ENCODE measurements at regions not wholly inside any gene's neighbourhood (a gene's known extent, or its start where the extent isn't known, plus 50 kb on each side); places are given as distances from the start of the nearest gene placed in this dataset.

DNA sequence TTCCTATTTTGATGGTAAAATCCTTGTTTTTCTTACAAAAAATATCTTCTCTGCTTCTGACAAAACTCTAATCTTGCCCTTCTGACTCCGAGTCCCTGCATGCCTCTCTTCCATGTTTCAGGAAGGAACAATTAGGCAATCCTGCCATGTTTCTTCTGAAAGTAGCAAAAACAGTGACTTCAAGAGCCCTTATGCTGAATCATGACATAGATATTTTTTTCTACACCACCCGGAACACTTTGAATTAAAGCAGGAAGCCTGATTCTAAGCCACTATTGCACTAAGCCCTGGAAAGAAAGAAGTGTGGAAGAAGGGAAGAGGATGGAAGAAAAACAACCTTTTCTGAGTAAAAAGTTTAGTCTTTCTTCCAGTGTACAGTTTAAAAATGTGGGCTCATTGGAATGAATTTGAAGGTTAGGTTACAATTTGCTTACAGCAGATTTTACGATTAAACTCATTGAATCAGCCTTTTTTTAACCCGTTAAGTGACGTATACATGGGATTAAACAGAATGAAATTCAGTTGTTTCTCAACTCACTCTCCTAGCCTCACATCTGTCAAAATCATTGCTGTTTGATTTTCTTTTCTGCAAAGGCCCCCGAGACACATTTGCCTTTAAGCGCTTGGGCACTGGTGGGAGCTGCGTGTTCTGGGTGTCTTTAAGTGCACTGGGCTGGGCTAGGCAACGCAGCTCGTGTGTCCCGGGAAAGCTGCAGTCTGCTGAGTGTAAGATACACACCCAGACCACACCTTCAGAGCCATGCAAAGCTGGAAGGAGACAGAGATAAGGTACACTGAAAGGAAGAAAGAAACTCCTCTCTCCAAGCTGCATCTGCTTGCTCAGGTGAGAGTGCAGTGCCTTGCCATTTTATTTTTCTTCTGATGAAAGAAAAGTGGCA lies 159.4 kb upstream of the CITED2 start:
- ATAC-seq (no peak), DNase-seq (ENCODE audit: low spot score in 2 of 2) (no peak)
- peak overlapping the region; percentile 62 for H3K4me3 Mint-ChIP-seq
- H3K9me3 Mint-ChIP-seq, result no peaks in the 10 kb centered on the region
- peaks cover 58% of the 10 kb centered on the region for H3K4me1 Mint-ChIP-seq
- H3K27ac Mint-ChIP-seq, result peak overlapping the region; percentile 93
- H3K36me3 Mint-ChIP-seq, result no peaks in the 10 kb centered on the region

DNA sequence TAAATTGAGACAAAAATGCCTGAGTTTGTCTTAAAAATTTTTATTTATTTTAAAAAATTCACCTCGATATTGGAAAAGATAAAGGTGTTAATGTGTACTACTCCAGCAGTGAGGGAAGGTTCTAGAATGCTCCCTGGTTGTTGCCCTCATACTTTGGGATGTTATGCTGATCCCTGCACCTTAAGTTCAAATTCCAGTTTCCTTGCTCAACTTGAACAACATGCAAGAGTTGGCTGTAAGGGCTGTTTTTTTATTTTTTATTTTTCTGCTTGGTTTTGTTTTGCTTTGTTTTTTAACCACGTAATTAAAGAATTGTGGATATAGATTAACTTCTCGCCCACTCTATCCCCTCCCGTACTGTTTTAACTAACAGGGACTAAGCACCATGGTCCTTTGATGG lies 158.7 kb upstream of the CITED2 start:
- Mint-ChIP-seq H3K9me3 (no peaks in the 10 kb centered on the region), H3K4me3 (peak overlapping the region; percentile 62), H3K36me3 (no peaks in the 10 kb centered on the region), H3K4me1 (peaks cover 59% of the 10 kb centered on the region), H3K27ac (peak overlapping the region; percentile 93)
- DNase-seq (ENCODE audit: low spot score in 2 of 2) (no peak), ATAC-seq (no peak)

DNA sequence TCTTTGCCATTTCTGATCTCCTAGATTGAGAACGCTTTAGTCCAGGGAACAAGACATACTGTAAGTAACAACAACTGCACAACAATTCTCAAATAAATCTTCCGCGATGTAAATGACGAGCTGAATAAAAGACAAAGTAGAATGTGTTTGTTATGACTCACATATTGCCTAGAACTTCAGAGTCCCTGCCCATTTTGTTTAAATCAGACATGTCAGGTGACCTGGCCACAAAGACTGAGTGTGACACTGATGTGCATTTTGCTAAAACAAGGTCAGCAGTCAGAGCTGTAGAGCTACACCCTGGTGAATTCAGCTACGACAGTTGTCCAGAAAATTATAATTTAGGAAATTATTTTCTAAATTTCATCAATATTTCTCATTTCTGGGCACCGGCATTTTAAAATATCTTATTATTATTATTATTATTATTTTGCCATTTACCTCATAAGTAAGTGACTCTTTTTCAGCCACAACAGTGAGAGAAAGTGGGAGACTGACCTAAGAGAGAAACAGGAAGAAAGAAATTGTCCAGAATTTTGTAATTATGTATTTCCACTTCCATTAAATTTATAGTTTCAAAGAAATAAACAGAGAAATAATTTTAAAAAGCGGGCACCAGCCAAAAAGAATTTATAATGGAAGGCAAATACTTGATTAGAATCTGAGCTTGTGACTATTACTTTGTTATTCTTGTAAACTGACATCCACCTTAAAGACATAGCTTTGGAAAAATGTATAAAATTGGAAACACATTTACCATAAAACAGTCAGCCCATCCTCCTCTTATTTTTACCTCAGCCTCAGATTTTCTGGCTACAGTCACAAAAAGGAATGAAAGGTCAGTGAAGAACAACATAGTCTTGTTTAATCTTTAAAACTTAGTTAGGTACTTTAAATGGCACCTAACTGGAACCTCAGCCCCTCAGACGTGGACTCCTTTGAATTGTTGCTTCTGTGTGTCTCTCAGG lies 157.0 kb upstream of the CITED2 start:
- Mint-ChIP-seq H3K27ac (peak overlapping the region; percentile 93), H3K4me3 (peak overlapping the region; percentile 69), H3K9me3 (no peaks in the 10 kb centered on the region), H3K36me3 (no peaks in the 10 kb centered on the region), H3K4me1 (peaks cover 70% of the 10 kb centered on the region)
- DNase-seq (ENCODE audit: low spot score in 2 of 2) (peak; percentile 35 to 73), ATAC-seq (peak; percentile 99)

DNA sequence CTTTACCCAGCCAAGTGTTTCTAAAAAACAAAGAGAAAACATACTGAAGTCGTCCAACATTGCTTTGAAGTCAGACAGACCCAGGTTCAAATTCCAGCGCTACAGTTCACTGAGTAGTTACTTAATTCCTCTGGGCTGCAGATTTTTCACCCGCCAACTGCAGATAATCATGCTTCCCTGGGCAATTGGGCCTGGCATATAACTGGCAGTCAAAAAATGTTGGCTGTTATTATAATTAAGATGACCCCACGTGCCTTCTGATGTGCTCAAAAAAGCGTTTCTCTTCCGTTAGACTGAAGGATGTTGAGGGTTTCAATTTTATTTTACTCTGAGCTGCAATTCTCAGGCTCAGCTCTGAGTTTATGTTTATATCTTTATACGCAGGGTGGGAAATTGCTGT lies 156.1 kb upstream of the CITED2 start:
- peaks cover 63% of the 10 kb centered on the region for H3K4me1 Mint-ChIP-seq
- DNase-seq (ENCODE audit: low spot score in 2 of 2), result no peak
- H3K27ac Mint-ChIP-seq, result peak overlapping the region; percentile 93
- H3K9me3 Mint-ChIP-seq, result no peaks in the 10 kb centered on the region
- H3K4me3 Mint-ChIP-seq, result peak overlapping the region; percentile 69
- ATAC-seq, result peak; percentile 39
- H3K36me3 Mint-ChIP-seq, result no peaks in the 10 kb centered on the region

DNA sequence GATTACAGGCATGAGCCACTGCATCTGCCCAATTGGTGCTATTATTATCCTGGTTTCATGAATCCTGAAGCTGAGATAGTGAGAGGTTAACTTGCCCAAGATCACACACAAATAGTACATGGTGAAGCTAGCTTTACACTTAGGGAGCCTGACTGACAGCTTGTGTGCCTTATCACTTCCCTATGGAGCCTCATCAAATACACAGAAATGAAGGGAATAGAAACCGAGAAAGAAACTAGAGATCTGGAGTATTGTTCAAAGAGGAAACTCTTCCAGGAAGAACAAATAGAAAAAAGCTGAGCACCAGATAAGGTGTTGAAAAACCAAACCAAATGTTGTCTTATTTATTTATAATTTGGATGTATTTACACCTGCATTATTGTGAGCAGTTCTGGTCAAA lies 155.0 kb upstream of the CITED2 start:
- H3K27ac Mint-ChIP-seq, result peak overlapping the region; percentile 93
- ATAC-seq (no peak), DNase-seq (ENCODE audit: low spot score in 2 of 2) (no peak)
- no peaks in the 10 kb centered on the region for H3K36me3 Mint-ChIP-seq
- H3K9me3 Mint-ChIP-seq, result no peaks in the 10 kb centered on the region
- H3K4me1 Mint-ChIP-seq, result peaks cover 58% of the 10 kb centered on the region
- H3K4me3 Mint-ChIP-seq, result peak overlapping the region; percentile 30

DNA sequence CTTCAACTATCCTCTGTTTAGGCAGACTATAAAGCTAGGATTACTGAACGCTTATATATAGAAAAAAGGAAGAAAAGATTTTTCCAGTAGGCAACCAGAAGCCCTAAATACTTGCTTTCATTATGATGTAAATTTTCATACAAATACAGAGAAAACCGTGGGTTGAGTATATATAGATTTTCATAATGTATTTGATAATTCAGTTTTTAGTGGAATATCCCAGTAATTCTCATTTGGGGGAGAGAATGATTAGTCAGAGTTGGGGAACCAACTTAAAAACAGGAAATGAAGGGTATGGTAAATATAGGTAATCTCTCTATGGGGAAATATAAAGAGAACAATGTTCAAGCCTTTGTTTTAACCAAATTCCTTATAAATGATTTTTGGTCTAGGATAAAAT lies 154.0 kb upstream of the CITED2 start:
- no peak overlapping the region for H3K4me3 Mint-ChIP-seq
- H3K9me3 Mint-ChIP-seq, result no peaks in the 10 kb centered on the region
- ATAC-seq (no peak), DNase-seq (ENCODE audit: low spot score in 2 of 2) (no peak)
- H3K4me1 Mint-ChIP-seq, result peaks cover 48% of the 10 kb centered on the region
- H3K36me3 Mint-ChIP-seq, result no peaks in the 10 kb centered on the region
- H3K27ac Mint-ChIP-seq, result peak overlapping the region; percentile 71

DNA sequence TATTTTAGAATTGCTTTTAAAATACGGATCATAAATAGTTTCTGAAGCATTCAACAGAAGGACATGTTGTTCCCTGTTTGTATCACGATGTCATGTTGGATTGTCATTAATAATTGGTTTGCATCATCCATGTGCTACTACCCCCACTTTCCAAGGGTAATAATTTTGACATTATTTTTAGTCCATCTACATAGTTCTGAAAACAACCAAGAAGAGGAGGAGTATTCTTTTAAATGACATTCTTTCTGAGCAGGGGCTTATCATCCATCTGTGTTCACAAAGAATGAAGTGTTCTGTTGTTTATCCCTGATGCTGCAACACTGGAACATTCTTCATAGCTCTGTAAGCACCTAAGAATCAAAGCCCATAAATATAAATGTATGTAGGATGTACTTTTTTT lies 151.0 kb upstream of the CITED2 start:
- no peaks in the 10 kb centered on the region for H3K36me3 Mint-ChIP-seq
- ATAC-seq, result no peak
- no peak overlapping the region for H3K4me3 Mint-ChIP-seq
- DNase-seq (ENCODE audit: low spot score in 2 of 2), result no peak
- H3K9me3 Mint-ChIP-seq, result no peaks in the 10 kb centered on the region
- peaks cover 35% of the 10 kb centered on the region for H3K4me1 Mint-ChIP-seq
- H3K27ac Mint-ChIP-seq, result no peak overlapping the region

DNA sequence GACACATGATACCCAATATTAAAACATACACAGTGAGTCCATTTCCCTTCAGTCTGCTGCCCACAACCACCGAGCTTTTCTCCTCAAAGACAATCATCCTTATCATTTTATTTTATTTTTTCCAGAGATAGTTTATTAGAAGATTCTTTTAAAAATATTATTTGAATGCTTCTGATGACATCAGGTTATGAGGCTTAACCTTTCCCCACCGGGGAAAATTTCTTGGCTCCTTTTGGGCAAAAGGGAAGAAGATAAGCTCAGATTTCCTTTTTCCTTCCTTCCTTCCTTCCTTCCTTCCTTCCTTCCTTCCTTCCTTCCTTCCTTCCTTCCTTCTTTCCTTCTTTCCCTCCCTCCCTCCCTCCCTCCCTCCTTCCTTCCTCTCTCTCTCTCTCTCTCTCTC lies 149.5 kb upstream of the CITED2 start:
- no peaks in the 10 kb centered on the region for H3K9me3 Mint-ChIP-seq

DNA sequence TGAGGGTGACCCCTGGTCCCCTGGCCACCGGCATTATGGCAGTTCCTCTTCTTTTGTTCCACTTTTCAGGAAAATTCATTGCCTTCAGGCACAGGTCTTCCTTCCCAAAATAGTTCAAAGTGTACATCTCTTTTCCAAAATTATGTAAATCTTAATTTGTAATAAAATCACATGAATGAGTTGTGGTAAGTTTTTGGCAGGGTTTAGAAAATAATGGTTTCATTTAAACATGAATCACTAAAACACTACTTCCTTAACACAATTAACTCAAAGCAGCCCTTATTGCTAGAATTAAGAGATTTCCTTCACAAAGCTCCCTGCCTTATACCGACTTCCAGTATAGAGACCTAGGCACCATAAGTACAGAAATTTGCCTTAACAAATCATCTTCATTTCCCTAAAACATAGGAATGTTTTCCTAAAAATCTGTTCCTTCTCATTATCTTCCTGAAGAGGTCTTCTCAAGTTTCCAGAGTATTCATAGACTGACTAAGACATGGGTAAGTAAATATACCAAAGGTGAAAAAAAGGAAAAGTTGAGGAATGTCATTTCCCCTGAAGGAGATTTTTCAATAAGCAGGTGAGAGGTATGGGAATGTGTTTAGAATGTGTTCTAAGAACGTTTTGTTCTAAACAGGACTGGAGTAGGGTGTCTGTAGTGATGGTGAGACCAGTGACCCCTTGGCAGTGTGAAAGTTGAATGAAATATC lies 148.2 kb upstream of the CITED2 start:
- no peak overlapping the region for H3K27ac Mint-ChIP-seq
- no peak overlapping the region for H3K4me3 Mint-ChIP-seq
- peaks cover 2% of the 10 kb centered on the region for H3K9me3 Mint-ChIP-seq
- H3K36me3 Mint-ChIP-seq, result no peaks in the 10 kb centered on the region
- no peak for ATAC-seq
- DNase-seq (ENCODE audit: low spot score in 2 of 2), result no peak
- peaks cover 21% of the 10 kb centered on the region for H3K4me1 Mint-ChIP-seq

More for the DNA sequence above, 149.5 kb upstream of the CITED2 start:
- Mint-ChIP-seq H3K36me3 (no peaks in the 10 kb centered on the region), H3K27ac (no peak overlapping the region), H3K4me1 (peaks cover 29% of the 10 kb centered on the region), H3K4me3 (no peak overlapping the region)
- DNase-seq (ENCODE audit: low spot score in 2 of 2) (no peak), ATAC-seq (no peak)

DNA sequence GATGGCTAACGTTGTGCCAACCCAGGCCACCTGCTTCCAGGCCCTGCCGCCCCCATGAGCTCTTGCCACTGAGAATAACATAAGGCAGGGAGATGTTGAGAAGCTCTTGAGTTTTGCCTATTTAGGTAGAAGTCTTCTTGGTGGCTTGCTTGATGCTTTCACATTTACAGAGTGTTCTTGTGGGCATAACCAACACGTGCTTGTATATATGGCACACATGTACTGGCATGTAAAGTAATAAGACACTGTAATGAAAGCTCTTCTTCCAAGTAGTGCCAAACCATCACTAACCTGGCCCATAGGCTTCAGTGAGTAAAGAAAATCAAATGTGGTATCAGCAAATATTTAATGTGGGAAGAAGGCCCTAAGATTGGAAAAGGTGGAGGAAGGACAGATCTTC lies 146.9 kb upstream of the CITED2 start:
- no peaks in the 10 kb centered on the region for H3K36me3 Mint-ChIP-seq
- peaks cover 2% of the 10 kb centered on the region for H3K9me3 Mint-ChIP-seq
- ATAC-seq (no peak), DNase-seq (ENCODE audit: low spot score in 2 of 2) (no peak)
- H3K27ac Mint-ChIP-seq, result no peak overlapping the region
- H3K4me3 Mint-ChIP-seq, result no peak overlapping the region
- H3K4me1 Mint-ChIP-seq, result peaks cover 15% of the 10 kb centered on the region

DNA sequence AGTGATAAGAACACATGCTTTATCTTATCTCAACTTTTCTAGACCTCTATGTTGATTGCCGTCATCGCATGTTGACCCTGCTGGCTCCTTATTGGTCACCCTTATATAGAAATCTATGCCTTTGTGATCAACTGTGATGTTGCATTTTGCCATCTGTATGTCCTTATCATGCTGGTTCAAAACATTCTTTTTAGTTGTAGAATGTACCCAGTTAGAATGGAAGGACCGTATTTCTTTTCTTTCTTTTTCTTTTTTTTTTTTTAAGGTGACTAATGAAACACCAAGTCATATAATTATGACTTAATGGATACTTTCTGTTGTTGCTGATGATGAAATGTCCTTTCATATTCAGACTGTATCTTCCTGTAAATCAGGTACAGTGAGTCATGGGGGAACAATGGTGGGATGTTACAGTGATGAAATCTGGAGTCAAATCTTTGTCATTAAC lies 145.9 kb upstream of the CITED2 start:
- no peak overlapping the region for H3K4me3 Mint-ChIP-seq
- DNase-seq (ENCODE audit: low spot score in 2 of 2) (no peak), ATAC-seq (peak; percentile 84)
- no peaks in the 10 kb centered on the region for H3K36me3 Mint-ChIP-seq
- H3K9me3 Mint-ChIP-seq, result peaks cover 2% of the 10 kb centered on the region
- peaks cover 19% of the 10 kb centered on the region for H3K4me1 Mint-ChIP-seq
- peak overlapping the region; percentile 46 for H3K27ac Mint-ChIP-seq

DNA sequence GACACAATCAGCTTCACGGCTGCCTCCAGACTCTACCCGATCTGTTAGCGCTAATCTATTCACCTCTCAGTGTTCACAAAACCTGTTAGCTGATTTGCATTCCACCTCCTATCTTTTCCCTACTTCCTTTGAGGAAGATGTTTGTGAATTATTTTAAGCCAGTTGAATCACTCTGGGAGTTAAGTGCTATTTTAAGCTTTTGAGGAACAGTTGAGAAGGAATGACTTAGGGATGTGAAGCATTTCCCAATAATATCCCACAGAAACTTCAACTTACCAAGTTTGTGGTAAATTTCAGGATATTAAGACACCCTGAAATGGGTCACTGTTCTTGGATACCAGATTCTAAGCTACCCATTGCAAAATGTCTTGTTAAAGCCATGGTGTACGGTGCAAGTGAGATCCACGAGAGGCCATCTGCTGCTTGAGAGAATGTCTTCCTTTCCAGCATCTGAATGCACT lies 145.2 kb upstream of the CITED2 start:
- H3K4me3 Mint-ChIP-seq, result no peak overlapping the region
- no peaks in the 10 kb centered on the region for H3K36me3 Mint-ChIP-seq
- H3K4me1 Mint-ChIP-seq, result peaks cover 26% of the 10 kb centered on the region
- ATAC-seq (no peak), DNase-seq (ENCODE audit: low spot score in 2 of 2) (no peak)
- H3K27ac Mint-ChIP-seq, result no peak overlapping the region
- peaks cover 2% of the 10 kb centered on the region for H3K9me3 Mint-ChIP-seq

DNA sequence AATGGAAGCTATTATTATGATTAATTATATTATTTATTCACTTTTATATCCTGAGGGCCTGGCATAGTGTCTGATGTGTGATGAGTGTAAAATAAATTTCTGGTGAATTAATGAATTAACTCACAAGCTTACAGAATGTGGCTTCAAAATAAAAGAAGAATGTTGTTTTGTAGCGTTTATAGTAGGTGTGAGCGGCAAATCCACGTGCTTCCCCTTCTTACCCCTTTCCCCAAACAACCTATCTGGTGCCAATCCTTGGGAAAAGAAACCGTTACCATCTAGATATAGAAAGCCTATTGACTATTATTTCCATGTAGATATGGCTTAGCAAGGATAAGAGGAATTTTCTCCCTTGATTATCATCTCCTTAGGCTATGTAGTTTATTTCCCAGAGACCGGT lies 144.6 kb upstream of the CITED2 start:
- Mint-ChIP-seq H3K36me3 (no peaks in the 10 kb centered on the region), H3K9me3 (peaks cover 2% of the 10 kb centered on the region), H3K4me3 (no peak overlapping the region), H3K27ac (no peak overlapping the region), H3K4me1 (peaks cover 28% of the 10 kb centered on the region)
- no peak for DNase-seq (ENCODE audit: low spot score in 2 of 2)
- ATAC-seq, result no peak

DNA sequence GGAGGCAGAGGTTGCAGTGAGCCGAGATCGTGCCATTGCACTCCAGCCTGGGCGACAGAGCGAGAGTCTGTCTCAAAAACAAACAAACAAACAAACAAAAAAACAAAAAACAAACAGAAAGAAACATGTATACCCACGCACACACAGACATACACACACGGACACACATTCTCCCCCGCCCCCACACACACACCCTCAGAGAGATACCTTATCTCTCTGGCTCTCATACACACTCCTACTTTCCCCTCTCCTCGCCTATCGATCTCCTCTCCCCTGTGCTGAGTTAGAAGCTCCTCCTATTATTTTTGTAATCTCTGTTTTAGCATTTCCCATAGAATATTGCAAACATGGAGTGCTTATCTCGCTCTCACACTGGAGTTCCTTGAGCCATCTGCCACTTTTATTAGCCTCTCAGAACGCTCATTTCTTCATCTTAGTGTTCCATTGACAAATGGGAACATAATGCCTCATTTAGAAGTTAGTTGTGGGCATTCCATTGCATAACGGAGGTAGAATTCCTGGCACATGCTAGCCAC lies 144.2 kb upstream of the CITED2 start:
- no peak overlapping the region for H3K27ac Mint-ChIP-seq
- ATAC-seq, result no peak
- H3K4me1 Mint-ChIP-seq, result peaks cover 28% of the 10 kb centered on the region
- peaks cover 2% of the 10 kb centered on the region for H3K9me3 Mint-ChIP-seq
- H3K36me3 Mint-ChIP-seq, result no peaks in the 10 kb centered on the region
- H3K4me3 Mint-ChIP-seq, result no peak overlapping the region
- DNase-seq (ENCODE audit: low spot score in 2 of 2), result no peak
